Stimulated activated naive CD8-positive, alpha-beta T cell treated with anti-CD3 and anti-CD28 coated beads, Interleukin-15, Interleukin-2, amounts not matched to agents 100 U/mL and 50 U/mL, for 24 hours (primary cell): ENCODE measurements at regions not wholly inside any gene's neighbourhood (a gene's known extent, or its start where the extent isn't known, plus 50 kb on each side); places are given as distances from the start of the nearest gene placed in this dataset.
"Not testable (repeated sequence)": the region's sequence is repeated elsewhere in the genome, so short reads cannot be mapped to it uniquely, and the experiment has no call there.

ENCODE experiments used
- ATAC-seq: fragments of 150-1000 bp; cut with Tn5 transposase; one replicate; pipeline ENCODE4 v1.10.0; 2021
- DNase-seq: peaks from one replicate; pipeline ENCODE4 v3.0.0; 2021

- ATAC-seq, DNase-seq: not testable (repeated sequence)
These were observed 264.5 kb downstream of the MATN1 start for GRCh38 chr1:30458730-30459485.

- DNase-seq (no peak), ATAC-seq (no peak)
These were observed 270.5 kb downstream of the MATN1 start for GRCh38 chr1:30452925-30453324.

- no peak for ATAC-seq
These were observed 271.2 kb downstream of the MATN1 start for GRCh38 chr1:30452170-30452569.

GRCh38 chr1:30451532-30452125, 271.8 kb downstream of the MATN1 start:
- DNase-seq (no peak), ATAC-seq (no peak)

More at GRCh38 chr1:30452170-30452569, 271.2 kb downstream of the MATN1 start:
- DNase-seq, result no peak

- ATAC-seq, result no peak
- no peak for DNase-seq
These were observed 272.6 kb downstream of the MATN1 start for GRCh38 chr1:30450818-30451233.

GRCh38 chr1:30450148-30450817, 273.1 kb downstream of the MATN1 start:
- no peak for DNase-seq
- no peak for ATAC-seq

GRCh38 chr1:30449428-30450147, 273.8 kb downstream of the MATN1 start:
- no peak for DNase-seq

GRCh38 chr1:30449003-30449402, 274.4 kb downstream of the MATN1 start:
- ATAC-seq, result no peak
- DNase-seq, result no peak

More at GRCh38 chr1:30449428-30450147, 273.8 kb downstream of the MATN1 start:
- ATAC-seq, result no peak

GRCh38 chr1:30447701-30448100, 275.7 kb downstream of the MATN1 start:
- ATAC-seq, result no peak
- no peak for DNase-seq

- ATAC-seq, result no peak
- DNase-seq, result no peak
These were observed 276.3 kb downstream of the MATN1 start for GRCh38 chr1:30447080-30447479.

- ATAC-seq (no peak), DNase-seq (no peak)
These were observed 276.9 kb downstream of the MATN1 start for GRCh38 chr1:30446508-30446907.

GRCh38 chr1:30446095-30446494, 277.3 kb downstream of the MATN1 start:
- ATAC-seq, result no peak

GRCh38 chr1:30445449-30445848, 277.9 kb downstream of the MATN1 start:
- ATAC-seq (no peak), DNase-seq (no peak)

More at GRCh38 chr1:30446095-30446494, 277.3 kb downstream of the MATN1 start:
- DNase-seq, result no peak

GRCh38 chr1:30444850-30445249, 278.5 kb downstream of the MATN1 start:
- ATAC-seq (no peak), DNase-seq (no peak)

GRCh38 chr1:30444401-30444800, 279.0 kb downstream of the MATN1 start:
- ATAC-seq (no peak), DNase-seq (no peak)

- not testable (repeated sequence) for DNase-seq, ATAC-seq
These were observed 285.1 kb downstream of the MATN1 start for GRCh38 chr1:30438274-30438673.

GRCh38 chr1:30437059-30437576, 286.3 kb downstream of the MATN1 start:
- no peak for ATAC-seq
- no peak for DNase-seq

GRCh38 chr1:30427545-30427944, 295.8 kb downstream of the MATN1 start:
- ATAC-seq (no peak), DNase-seq (no peak)

GRCh38 chr1:30425046-30425445, 298.3 kb downstream of the MATN1 start:
- no peak for DNase-seq
- no peak for ATAC-seq

- DNase-seq, result no peak
- no peak for ATAC-seq
These were observed 299.8 kb downstream of the MATN1 start for GRCh38 chr1:30423570-30423969.

- no peak for ATAC-seq
- no peak for DNase-seq
These were observed 301.1 kb downstream of the MATN1 start for GRCh38 chr1:30422251-30422650.

- ATAC-seq (no peak), DNase-seq (no peak)
These were observed 302.8 kb downstream of the MATN1 start for GRCh38 chr1:30420519-30421050.
